Osteocyte (in vitro differentiated cells): ENCODE measurements at regions not wholly inside any gene's neighbourhood (a gene's known extent, or its start where the extent isn't known, plus 50 kb on each side); places are given as distances from the start of the nearest gene placed in this dataset.

Experiments
- DNase-seq: peaks from one replicate; pipeline ENCODE4 v3.0.0; 2021; ENCODE audit warnings: mixed read lengths; ENCODE audit not compliant: unreplicated experiment; ENCODE audit errors: extremely low spot score
- H3K27ac Mint-ChIP-seq: one replicate; pipeline ENCODE4 v1.8.0; 2021; ENCODE audit warnings: mild to moderate bottlenecking, mixed read lengths; ENCODE audit not compliant: unreplicated experiment
- H3K27me3 Mint-ChIP-seq: one replicate; pipeline ENCODE4 v1.8.0; 2021; ENCODE audit warnings: mixed read lengths; ENCODE audit not compliant: unreplicated experiment
- H3K36me3 Mint-ChIP-seq: one replicate; pipeline ENCODE4 v1.8.0; 2021; ENCODE audit warnings: mixed read lengths; ENCODE audit not compliant: unreplicated experiment
- H3K4me1 Mint-ChIP-seq: one replicate; pipeline ENCODE4 v1.8.0; 2021; ENCODE audit warnings: mixed read lengths; ENCODE audit not compliant: unreplicated experiment
- H3K4me3 Mint-ChIP-seq: one replicate; pipeline ENCODE4 v1.8.0; 2021; ENCODE audit warnings: mild to moderate bottlenecking, moderate library complexity, mixed read lengths; ENCODE audit not compliant: unreplicated experiment
- H3K9me3 Mint-ChIP-seq: one replicate; pipeline ENCODE4 v1.8.0; 2021; ENCODE audit warnings: mixed read lengths; ENCODE audit not compliant: unreplicated experiment
- TF ChIP-seq, protein P1 (sequence below): fragments of 200-600 bp; sonication (generic); IDR thresholded peaks from 2 replicates; pipeline ENCODE4 v1.5.0; 2021; ENCODE audit warnings: antibody characterized with exemption, mild to moderate bottlenecking, moderate library complexity

DNA sequence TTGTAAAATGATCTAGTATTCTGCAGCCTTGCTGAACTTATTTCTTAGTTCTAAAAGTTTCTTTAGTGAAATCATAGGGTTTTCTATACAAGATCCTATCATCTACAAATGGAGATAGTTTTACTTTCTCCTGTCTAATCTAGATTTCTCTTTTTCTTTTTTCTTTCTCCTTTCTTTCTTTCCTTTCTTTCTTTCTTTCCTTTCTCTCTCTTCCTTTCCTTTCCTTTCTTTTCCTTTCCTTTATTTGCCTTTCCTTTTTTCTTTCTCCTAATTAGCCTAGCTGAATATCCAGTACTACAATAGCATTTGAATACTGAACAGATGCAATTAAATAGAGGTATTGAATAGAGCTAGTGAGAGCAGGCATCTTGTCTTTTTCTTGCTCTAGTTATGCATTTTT, 186.6 kb upstream of the SPAG17 start:
- Mint-ChIP-seq H3K27ac (no peak overlapping the region), H3K4me1 (no peaks in the 10 kb centered on the region), H3K27me3 (no peaks in the 10 kb centered on the region), H3K9me3 (peaks cover 40% of the 10 kb centered on the region), H3K36me3 (no peaks in the 10 kb centered on the region), H3K4me3 (no peak overlapping the region)
- TF ChIP-seq, protein P1, sequence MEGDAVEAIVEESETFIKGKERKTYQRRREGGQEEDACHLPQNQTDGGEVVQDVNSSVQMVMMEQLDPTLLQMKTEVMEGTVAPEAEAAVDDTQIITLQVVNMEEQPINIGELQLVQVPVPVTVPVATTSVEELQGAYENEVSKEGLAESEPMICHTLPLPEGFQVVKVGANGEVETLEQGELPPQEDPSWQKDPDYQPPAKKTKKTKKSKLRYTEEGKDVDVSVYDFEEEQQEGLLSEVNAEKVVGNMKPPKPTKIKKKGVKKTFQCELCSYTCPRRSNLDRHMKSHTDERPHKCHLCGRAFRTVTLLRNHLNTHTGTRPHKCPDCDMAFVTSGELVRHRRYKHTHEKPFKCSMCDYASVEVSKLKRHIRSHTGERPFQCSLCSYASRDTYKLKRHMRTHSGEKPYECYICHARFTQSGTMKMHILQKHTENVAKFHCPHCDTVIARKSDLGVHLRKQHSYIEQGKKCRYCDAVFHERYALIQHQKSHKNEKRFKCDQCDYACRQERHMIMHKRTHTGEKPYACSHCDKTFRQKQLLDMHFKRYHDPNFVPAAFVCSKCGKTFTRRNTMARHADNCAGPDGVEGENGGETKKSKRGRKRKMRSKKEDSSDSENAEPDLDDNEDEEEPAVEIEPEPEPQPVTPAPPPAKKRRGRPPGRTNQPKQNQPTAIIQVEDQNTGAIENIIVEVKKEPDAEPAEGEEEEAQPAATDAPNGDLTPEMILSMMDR = no peak
- DNase-seq = no peak

DNA sequence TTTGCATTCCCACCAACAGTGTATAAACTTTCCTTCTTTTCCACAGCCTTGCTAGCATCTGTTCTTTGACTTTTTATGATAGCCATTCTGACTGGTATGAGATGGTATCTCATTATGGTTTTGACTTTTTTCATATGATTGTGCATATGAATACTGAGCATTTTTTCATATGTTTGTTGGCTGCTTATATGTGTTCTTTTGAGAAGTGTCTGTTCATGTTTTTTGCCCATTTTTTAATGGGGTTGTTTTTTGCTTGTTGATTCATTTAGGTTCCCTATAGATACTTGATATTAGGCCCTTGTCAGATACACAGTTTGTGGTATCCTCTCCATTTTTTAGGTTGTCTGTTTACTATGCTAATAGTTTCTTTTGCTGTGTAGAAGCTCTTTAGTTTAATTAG, 185.8 kb upstream of the SPAG17 start:
- Mint-ChIP-seq H3K27ac (no peak overlapping the region), H3K27me3 (no peaks in the 10 kb centered on the region), H3K4me1 (no peaks in the 10 kb centered on the region), H3K9me3 (peaks cover 47% of the 10 kb centered on the region), H3K36me3 (no peaks in the 10 kb centered on the region), H3K4me3 (no peak overlapping the region)
- DNase-seq = no peak
- TF ChIP-seq, protein P1 = no peak

DNA sequence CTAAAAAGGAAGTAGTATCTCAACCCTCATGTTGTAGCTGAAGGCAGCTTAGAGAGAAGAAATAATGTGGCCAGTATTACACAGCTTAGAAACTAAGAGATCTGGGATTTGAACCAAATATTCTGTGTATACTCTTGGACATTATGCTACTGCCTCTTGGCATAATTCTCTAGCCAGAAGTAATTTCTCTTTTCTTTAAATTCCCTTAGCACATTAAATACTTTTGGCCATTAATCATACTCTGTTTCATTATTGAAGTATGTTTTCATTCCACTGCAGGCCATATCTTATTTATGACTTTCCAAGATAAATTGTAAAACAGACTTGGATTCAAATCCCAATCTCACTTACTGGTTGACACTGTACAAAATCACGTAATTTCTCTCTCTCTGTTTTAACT, 181.3 kb upstream of the SPAG17 start:
- DNase-seq = no peak
- H3K27ac Mint-ChIP-seq = no peak overlapping the region
- no peak overlapping the region for H3K4me3 Mint-ChIP-seq
- H3K27me3 Mint-ChIP-seq = no peaks in the 10 kb centered on the region
- peaks cover 1% of the 10 kb centered on the region for H3K36me3 Mint-ChIP-seq
- H3K4me1 Mint-ChIP-seq = peaks cover under 1% of the 10 kb centered on the region
- H3K9me3 Mint-ChIP-seq = peaks cover 36% of the 10 kb centered on the region
- TF ChIP-seq, protein P1 = no peak

DNA sequence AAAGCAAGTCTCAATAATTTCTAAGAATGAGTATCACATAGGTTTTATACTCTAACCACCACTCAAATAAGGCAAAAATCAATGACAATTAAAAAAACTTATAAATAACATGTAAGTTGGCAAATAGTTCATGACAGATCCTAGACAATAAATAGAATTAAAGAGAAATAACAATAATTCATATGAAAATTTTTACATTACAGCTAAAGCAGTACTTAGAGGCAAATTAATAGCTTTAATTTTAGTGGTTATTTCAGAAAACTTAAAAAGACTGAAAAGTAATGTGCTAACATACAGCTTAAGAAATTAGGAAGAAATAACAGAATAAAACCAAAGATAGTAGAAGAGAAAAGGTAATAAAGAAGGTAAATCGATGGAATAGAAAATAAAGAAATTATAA, 179.9 kb upstream of the SPAG17 start:
- no peaks in the 10 kb centered on the region for H3K27me3 Mint-ChIP-seq
- no peak overlapping the region for H3K4me3 Mint-ChIP-seq
- no peak for DNase-seq
- peaks cover 10% of the 10 kb centered on the region for H3K4me1 Mint-ChIP-seq
- no peak overlapping the region for H3K27ac Mint-ChIP-seq
- H3K36me3 Mint-ChIP-seq = peaks cover 1% of the 10 kb centered on the region
- H3K9me3 Mint-ChIP-seq = peaks cover 38% of the 10 kb centered on the region
- TF ChIP-seq, protein P1 = no peak

DNA sequence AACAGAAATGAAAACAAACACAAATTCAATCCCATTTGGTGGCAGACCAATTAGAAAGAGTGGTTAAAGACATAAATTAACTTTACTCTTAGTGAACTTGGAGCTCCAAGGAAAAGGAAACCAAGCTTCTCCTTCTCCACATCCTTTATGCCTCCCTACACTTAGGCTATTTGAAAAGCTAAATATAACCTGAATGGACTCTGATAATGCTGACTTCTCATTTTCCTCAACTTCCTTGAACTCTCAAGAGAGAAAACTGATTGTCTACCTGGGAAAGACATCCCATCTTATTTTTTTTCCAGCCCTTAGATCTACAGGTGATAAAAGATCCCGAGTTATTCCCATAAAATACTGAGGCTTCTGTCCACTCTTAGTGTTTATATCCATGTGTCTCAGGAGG, 178.4 kb upstream of the SPAG17 start:
- Mint-ChIP-seq H3K9me3 (peaks cover 38% of the 10 kb centered on the region), H3K36me3 (peaks cover 1% of the 10 kb centered on the region), H3K27me3 (no peaks in the 10 kb centered on the region), H3K27ac (no peak overlapping the region), H3K4me3 (no peak overlapping the region), H3K4me1 (peaks cover 10% of the 10 kb centered on the region)
- DNase-seq = no peak
- TF ChIP-seq, protein P1 = no peak
